Fibroblast of skin of abdomen (primary cell): ENCODE measurements at regions not wholly inside any gene's neighbourhood (a gene's known extent, or its start where the extent isn't known, plus 50 kb on each side); places are given as distances from the start of the nearest gene placed in this dataset.
"Not testable (repeated sequence)": the region's sequence is repeated elsewhere in the genome, so short reads cannot be mapped to it uniquely, and the experiment has no call there.

Source experiments
- DNase-seq: peaks from one replicate; pipeline ENCODE4 v3.0.0-alpha.2; 2013

GRCh38 chr1:177710696-177711620 lies 258.9 kb downstream of the SEC16B start:
- no peak for DNase-seq

GRCh38 chr1:177708406-177708805 lies 261.5 kb downstream of the SEC16B start:
- DNase-seq: no peak

GRCh38 chr1:177706977-177707376 lies 262.9 kb downstream of the SEC16B start:
- DNase-seq: no peak

- DNase-seq: no peak
These were observed 264.0 kb downstream of the SEC16B start for GRCh38 chr1:177705839-177706238.

- no peak for DNase-seq
These were observed 265.9 kb downstream of the SEC16B start for GRCh38 chr1:177703888-177704446.

- DNase-seq: no peak
These were observed 268.1 kb downstream of the SEC16B start for GRCh38 chr1:177701654-177702353.

GRCh38 chr1:177700856-177701255 lies 269.0 kb downstream of the SEC16B start:
- DNase-seq: no peak

GRCh38 chr1:177690996-177691395 lies 278.9 kb downstream of the SEC16B start:
- DNase-seq: no peak

- no peak for DNase-seq
These were observed 282.3 kb downstream of the SEC16B start for GRCh38 chr1:177687544-177687943.

- DNase-seq: no peak
These were observed 282.9 kb downstream of the SEC16B start for GRCh38 chr1:177686933-177687332.

GRCh38 chr1:177669161-177669560 lies 300.7 kb downstream of the SEC16B start:
- DNase-seq: no peak

- DNase-seq: no peak
These were observed 303.9 kb downstream of the SEC16B start for GRCh38 chr1:177665935-177666334.

- not testable (repeated sequence) for DNase-seq
These were observed 305.1 kb downstream of the SEC16B start for GRCh38 chr1:177664742-177665141.

- no peak for DNase-seq
These were observed 309.7 kb downstream of the SEC16B start for GRCh38 chr1:177660188-177660587.

GRCh38 chr1:177659281-177659680 lies 310.6 kb downstream of the SEC16B start:
- DNase-seq: no peak

- no peak for DNase-seq
These were observed 313.3 kb downstream of the SEC16B start for GRCh38 chr1:177656598-177656997.

GRCh38 chr1:177650947-177651346 lies 318.9 kb downstream of the SEC16B start:
- no peak for DNase-seq

GRCh38 chr1:177648731-177649265 lies 321.1 kb downstream of the SEC16B start:
- no peak for DNase-seq

- DNase-seq: no peak
These were observed 321.7 kb downstream of the SEC16B start for GRCh38 chr1:177648138-177648537.

GRCh38 chr1:177646757-177647730 lies 322.8 kb downstream of the SEC16B start:
- DNase-seq: no peak

- DNase-seq: no peak
These were observed 324.2 kb downstream of the SEC16B start for GRCh38 chr1:177645491-177646190.
